ENCODE measurements at regions not wholly inside any gene's neighbourhood (a gene's known extent, or its start where the extent isn't known, plus 50 kb on each side); places are given as distances from the start of the nearest gene placed in this dataset.

- no peaks in the 10 kb centered on the region for H3K4me1 ChIP-seq (ENCODE audit: control insufficient read depth, insufficient read depth, low read length)
- H4K20me1 ChIP-seq (ENCODE audit: control insufficient read depth, insufficient read depth): no peaks in the 10 kb centered on the region
- 22% methylated on average over 8 of the region's 8 CpGs for WGBS (ENCODE audit: insufficient coverage, insufficient replicate concordance, low lambda C conversion rate, missing lambda C conversion rate)
- ChIA-PET RAD21 (ENCODE audit: unreplicated experiment) (no interaction called here), SMC1A (ENCODE audit: uncharacterized antibody, unreplicated experiment) (no interaction called here), CTCF (no interaction called here), POLR2A (no interaction called here)
- H3K27me3 ChIP-seq (replicated peaks in 1 of 2; ENCODE audit: control insufficient read depth in 2 of 2, insufficient read depth in 2 of 2, low read length in 1 of 2): no peaks in the 10 kb centered on the region
- no peak for DNase-seq (ENCODE audit: low read depth, low spot score)
- in situ Hi-C loops (cut with MboI) (no loop called here), intact Hi-C loops (cut with micrococcal nuclease; ENCODE audit: unreplicated experiment) (no loop called here)
- H3K9me3 ChIP-seq (replicated peaks; ENCODE audit: control insufficient read depth, insufficient read depth, low read length): no peaks in the 10 kb centered on the region
- H3K36me3 ChIP-seq (ENCODE audit: control insufficient read depth in 2 of 2, insufficient read depth in 2 of 2, low read length in 1 of 2): no peaks in the 10 kb centered on the region
- FAIRE-seq: no peak
- no peak overlapping the region for H3K4me2 ChIP-seq (ENCODE audit: control insufficient read depth, insufficient read depth)
- no TSS peak for BruUV-seq (replicated peaks)
- no peak overlapping the region for H3K4me3 ChIP-seq
- TF ChIP-seq SMAD5 (IDR thresholded peaks at IDR 0.05; ENCODE audit: low read depth): no peak
- no peak for TF ChIP-seq CEBPB (IDR thresholded peaks at IDR 0.05; ENCODE audit: borderline replicate concordance in 1 of 2, low read depth in 2 of 2, low read length in 2 of 2)
- no peak for TF ChIP-seq TCF7 (IDR thresholded peaks at IDR 0.05; ENCODE audit: borderline replicate concordance)
- no peak for TF ChIP-seq HSF1 (IDR thresholded peaks at IDR 0.05; ENCODE audit: low read depth, low read length)
- no peak for TF ChIP-seq ZSCAN29 (IDR thresholded peaks at IDR 0.05)
- TF ChIP-seq SREBF2 (IDR thresholded peaks at IDR 0.05; ENCODE audit: low read length): no peak
- TF ChIP-seq SRF (IDR thresholded peaks at IDR 0.05; ENCODE audit: low read depth in 2 of 2, low read length in 2 of 2): no peak
- no peak for TF ChIP-seq NFXL1 (IDR thresholded peaks at IDR 0.05; ENCODE audit: borderline replicate concordance)
- no peak for TF ChIP-seq CUX1 (IDR thresholded peaks at IDR 0.05; ENCODE audit: insufficient replicate concordance, low read depth, low read length)
- no peak for TF ChIP-seq JUND (IDR thresholded peaks at IDR 0.05; ENCODE audit: low read depth, low read length)
- TF ChIP-seq FOXK2 (IDR thresholded peaks at IDR 0.05): no peak
- TF ChIP-seq MTA3 (IDR thresholded peaks at IDR 0.05; ENCODE audit: borderline replicate concordance, low read length): no peak
- TF ChIP-seq SUPT20H (IDR thresholded peaks at IDR 0.05; ENCODE audit: borderline replicate concordance, control insufficient read depth, low read depth, low read length): no peak
- TF ChIP-seq POU2F2 (IDR thresholded peaks at IDR 0.05; ENCODE audit: borderline replicate concordance, low read depth, low read length): no peak
- TF ChIP-seq BMI1 (IDR thresholded peaks at IDR 0.05; ENCODE audit: borderline replicate concordance): no peak
- TF ChIP-seq SPI1 (IDR thresholded peaks at IDR 0.05; ENCODE audit: borderline replicate concordance, insufficient read depth, low read depth, low read length): no peak
- no peak for TF ChIP-seq ZZZ3 (IDR thresholded peaks at IDR 0.05; ENCODE audit: control insufficient read depth, insufficient read length, low read depth)
- H3K79me2 ChIP-seq (ENCODE audit: control insufficient read depth, insufficient read depth, low read length): no peaks in the 10 kb centered on the region
- ATAC-seq: no peak
- no peak overlapping the region for H3K9ac ChIP-seq (ENCODE audit: control insufficient read depth, insufficient read depth, low read length)
- H3K27ac ChIP-seq (ENCODE audit: control insufficient read depth, insufficient read depth): no peak overlapping the region
- no peak overlapping the region for H2AFZ ChIP-seq (ENCODE audit: control insufficient read depth, low read depth, low read length)
Observed at GRCh38 chr11:38173676-38174075, 1575.6 kb upstream of the RAG2 start.

All from GM12878 (cell line).